Adrenal gland (tissue), 5 donors: ENCODE measurements at regions not wholly inside any gene's neighbourhood (a gene's known extent, or its start where the extent isn't known, plus 50 kb on each side); places are given as distances from the start of the nearest gene placed in this dataset.

Source experiments
- POLR2A ChIP-seq, 2 donors: fragments of 450-650 bp; IDR thresholded peaks; one replicate each; pipeline ENCODE4 v1.6.1; 2017; ENCODE audit warnings: antibody characterized with exemption in 2 of 2, mild to moderate bottlenecking in 2 of 2, moderate library complexity in 1 of 2
- TF ChIP-seq, protein P1 (sequence below), 6 experiments: fragments of 450-650 bp in 4 of 6; fragments of 200-600 bp in 2 of 6; sonication (generic) in 1 of 6; IDR thresholded peaks; 1 replicate in 5 of 6; 2 replicates in 1 of 6; pipeline versions ENCODE4 v1.5.1 to v1.8.0; 2016 to 2021; ENCODE audit warnings: antibody characterized with exemption in 6 of 6, mild to moderate bottlenecking in 2 of 6, moderate library complexity in 1 of 6
- donor health status: DM: no; HTN: no; CAD: no.

DNA sequence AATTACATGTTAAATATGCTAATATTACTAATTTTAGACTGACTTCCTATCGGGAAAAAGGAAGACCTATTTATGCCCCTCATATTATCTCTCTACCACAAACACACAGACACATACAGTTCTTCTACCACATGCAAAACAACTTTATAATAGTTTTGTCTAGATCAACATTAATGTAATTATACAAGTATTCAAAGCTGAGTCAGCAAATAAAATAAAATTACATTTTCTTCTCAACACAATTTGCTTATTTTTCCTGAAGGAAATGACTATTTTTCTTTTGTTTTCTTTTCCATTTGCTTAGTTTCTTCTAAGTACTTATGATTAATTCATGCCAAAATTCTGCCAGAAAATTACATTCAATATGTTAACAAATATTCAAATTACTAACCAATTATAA lies 654.2 kb downstream of the AMY1C start:
- TF ChIP-seq, protein P1, sequence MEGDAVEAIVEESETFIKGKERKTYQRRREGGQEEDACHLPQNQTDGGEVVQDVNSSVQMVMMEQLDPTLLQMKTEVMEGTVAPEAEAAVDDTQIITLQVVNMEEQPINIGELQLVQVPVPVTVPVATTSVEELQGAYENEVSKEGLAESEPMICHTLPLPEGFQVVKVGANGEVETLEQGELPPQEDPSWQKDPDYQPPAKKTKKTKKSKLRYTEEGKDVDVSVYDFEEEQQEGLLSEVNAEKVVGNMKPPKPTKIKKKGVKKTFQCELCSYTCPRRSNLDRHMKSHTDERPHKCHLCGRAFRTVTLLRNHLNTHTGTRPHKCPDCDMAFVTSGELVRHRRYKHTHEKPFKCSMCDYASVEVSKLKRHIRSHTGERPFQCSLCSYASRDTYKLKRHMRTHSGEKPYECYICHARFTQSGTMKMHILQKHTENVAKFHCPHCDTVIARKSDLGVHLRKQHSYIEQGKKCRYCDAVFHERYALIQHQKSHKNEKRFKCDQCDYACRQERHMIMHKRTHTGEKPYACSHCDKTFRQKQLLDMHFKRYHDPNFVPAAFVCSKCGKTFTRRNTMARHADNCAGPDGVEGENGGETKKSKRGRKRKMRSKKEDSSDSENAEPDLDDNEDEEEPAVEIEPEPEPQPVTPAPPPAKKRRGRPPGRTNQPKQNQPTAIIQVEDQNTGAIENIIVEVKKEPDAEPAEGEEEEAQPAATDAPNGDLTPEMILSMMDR (IDR thresholded peaks at IDR 0.05), result no peak
- TF ChIP-seq POLR2A (IDR thresholded peaks at IDR 0.05), result no peak
